ENCODE measurements at regions not wholly inside any gene's neighbourhood (a gene's known extent, or its start where the extent isn't known, plus 50 kb on each side); places are given as distances from the start of the nearest gene placed in this dataset.

- Histone ChIP-seq H3K4ac (replicated peaks; ENCODE audit: insufficient read length, low read depth, low read length) (no peak overlapping the region), H2AK5ac (ENCODE audit: low read depth, low read length) (no peak overlapping the region), H3K36me3 (ENCODE audit: control insufficient read depth in 2 of 4, insufficient read depth in 4 of 4, low read length in 3 of 4) (no peaks in the 10 kb centered on the region), H3K9me3 (ENCODE audit: insufficient read depth in 2 of 2, low read depth in 1 of 2, low read length in 1 of 2) (no peaks in the 10 kb centered on the region), H3K9ac (replicated peaks in 1 of 4; ENCODE audit: extremely low read depth in 1 of 4, low read depth in 3 of 4, low read length in 3 of 4) (no peak overlapping the region), H2BK20ac (ENCODE audit: low read length) (no peak overlapping the region), H3K4me2 (ENCODE audit: insufficient read depth in 1 of 2, low read depth in 2 of 2, low read length in 2 of 2) (no peak overlapping the region), H3K18ac (ENCODE audit: extremely low read depth, low read length) (no peak overlapping the region), H3K23me2 (ENCODE audit: low read depth, low read length) (no peaks in the 10 kb centered on the region), H3K27me3 (replicated peaks in 1 of 4; ENCODE audit: control insufficient read depth in 3 of 4, extremely low read depth in 1 of 4, insufficient read depth in 3 of 4, low read length in 3 of 4) (no peaks in the 10 kb centered on the region), H3K79me2 (ENCODE audit: control insufficient read depth in 1 of 2, insufficient read depth in 2 of 2, low read length in 2 of 2) (no peaks in the 10 kb centered on the region), H3K4me1 (replicated peaks in 1 of 4; ENCODE audit: control insufficient read depth in 3 of 4, insufficient read depth in 4 of 4, low read length in 3 of 4) (no peaks in the 10 kb centered on the region), H2AFZ (ENCODE audit: low read length) (no peak overlapping the region), H3K23ac (ENCODE audit: insufficient read length) (no peak overlapping the region), H2BK12ac (ENCODE audit: low read depth, low read length) (no peak overlapping the region), H3K14ac (ENCODE audit: insufficient read length) (no peak overlapping the region), H2BK5ac (ENCODE audit: low read depth, low read length) (no peak overlapping the region), H4K5ac (ENCODE audit: insufficient read length, low read depth, low read length) (no peak overlapping the region), H2BK15ac (ENCODE audit: low read length) (no peak overlapping the region), H4K20me1 (replicated peaks in 1 of 2; ENCODE audit: control insufficient read depth in 1 of 2, insufficient read depth in 2 of 2, low read length in 2 of 2) (no peaks in the 10 kb centered on the region), H4K8ac (ENCODE audit: extremely low read depth, insufficient read depth, low read length) (no peak overlapping the region), H3K27ac (ENCODE audit: low read depth, low read length) (no peak overlapping the region), H4K91ac (replicated peaks; ENCODE audit: insufficient read length, low read length) (no peak overlapping the region), H3K56ac (replicated peaks; ENCODE audit: insufficient read length, low read depth, low read length) (no peak overlapping the region), H3K4me3 (ENCODE audit: extremely low read depth in 1 of 4, insufficient read depth in 2 of 4, low read depth in 3 of 4, low read length in 4 of 4) (no peak overlapping the region), H2BK120ac (replicated peaks; ENCODE audit: low read depth, low read length) (no peak overlapping the region), H3K79me1 (ENCODE audit: low read depth, low read length) (no peaks in the 10 kb centered on the region)
- TF ChIP-seq TEAD4 (IDR thresholded peaks at IDR 0.05; ENCODE audit: low read depth, low read length) (no peak), SIRT6 (IDR thresholded peaks at IDR 0.05; ENCODE audit: low read length) (no peak), SUZ12 (IDR thresholded peaks at IDR 0.05; ENCODE audit: low read length) (no peak), MAFK (IDR thresholded peaks at IDR 0.05; ENCODE audit: low read depth, low read length) (no peak), KDM1A (IDR thresholded peaks at IDR 0.05; ENCODE audit: borderline replicate concordance, low read length) (no peak), GTF2F1 (IDR thresholded peaks at IDR 0.05; ENCODE audit: borderline replicate concordance, low read depth, low read length) (no peak), BRCA1 (IDR thresholded peaks at IDR 0.05; ENCODE audit: low read depth, low read length) (no peak), TBP (IDR thresholded peaks at IDR 0.05; ENCODE audit: low read depth, low read length) (no peak), YY1 (IDR thresholded peaks at IDR 0.05; ENCODE audit: low read depth, low read length) (no peak), SIN3A (conservative IDR thresholded peaks at IDR 0.05 in 1 of 2, IDR thresholded peaks at IDR 0.05 in 1 of 2; ENCODE audit: low read depth in 1 of 2, low read length in 2 of 2) (no peak), EGR1 (IDR thresholded peaks at IDR 0.05; ENCODE audit: borderline replicate concordance, low read depth, low read length) (no peak), CREB1 (IDR thresholded peaks at IDR 0.05) (no peak), RBBP5 (IDR thresholded peaks at IDR 0.05; ENCODE audit: borderline replicate concordance, low read depth, low read length) (no peak), BACH1 (IDR thresholded peaks at IDR 0.05; ENCODE audit: low read length) (no peak), FOSL1 (IDR thresholded peaks at IDR 0.05; ENCODE audit: insufficient read depth, low read depth, low read length) (no peak), EP300 (IDR thresholded peaks at IDR 0.05; ENCODE audit: borderline replicate concordance in 1 of 2, low read depth in 2 of 2, low read length in 2 of 2) (no peak), POU5F1 (IDR thresholded peaks at IDR 0.05; ENCODE audit: low read depth, low read length) (no peak)
- no peak for FAIRE-seq
- ChIA-PET CTCF (ENCODE audit: partially characterized antibody) (no interaction called here), POLR2A (ENCODE audit: partially characterized antibody) (no interaction called here)
- DNase-seq (ENCODE audit: low read depth in 1 of 2, low spot score in 2 of 2), result no peak
- WGBS, 2 experiments (ENCODE audit: extremely low coverage in 1 of 2, insufficient coverage in 1 of 2, insufficient read length in 1 of 2, insufficient replicate concordance in 2 of 2, low coverage in 1 of 2, low lambda C conversion rate in 2 of 2, missing lambda C conversion rate in 1 of 2), result 86% methylated on average over 1 of the region's 1 CpG; no CpG with 5 or more reads in 1 of the 2 experiments
Observed at GRCh38 chr4:35820003-35820402, 424.3 kb downstream of the ARAP2 start.
